Psoas muscle (tissue), 7 donors: ENCODE measurements at regions not wholly inside any gene's neighbourhood (a gene's known extent, or its start where the extent isn't known, plus 50 kb on each side); places are given as distances from the start of the nearest gene placed in this dataset.

Experiments
- ATAC-seq, 4 donors: fragments of 200-7000 bp; cut with Tn5 transposase; one replicate each; pipeline ENCODE4 v1.9.1; 2020; ENCODE audit warnings: moderate library complexity in 3 of 4, mild to moderate bottlenecking in 2 of 4
- DNase-seq, 2 donors: peaks; one replicate each; pipeline ENCODE4 v3.0.0-alpha.2; 2020
- H3K27ac ChIP-seq: fragments of 200-600 bp; one replicate; pipeline ENCODE4 v1.8.0; 2022
- H3K27me3 ChIP-seq, 3 donors: fragments of 200-600 bp in 1 of 3; one replicate each; pipeline versions ENCODE4 v1.6.1 to v1.8.0; 2013 to 2022; ENCODE audit warnings: low read length in 2 of 3, mild to moderate bottlenecking in 2 of 3, moderate library complexity in 1 of 3; ENCODE audit not compliant: insufficient read depth in 3 of 3
- H3K36me3 ChIP-seq, 2 donors: fragments of 200-600 bp in 1 of 2; one replicate each; pipeline versions ENCODE4 v1.6.1 to v1.8.0; 2013 to 2022; ENCODE audit warnings: low read depth in 1 of 2, mild to moderate bottlenecking in 1 of 2, moderate library complexity in 1 of 2; ENCODE audit not compliant: insufficient read depth in 1 of 2
- H3K4me1 ChIP-seq: fragments of 200-600 bp; one replicate; pipeline ENCODE4 v1.8.0; 2022
- H3K4me3 ChIP-seq: fragments of 200-600 bp; one replicate; pipeline ENCODE4 v1.8.0; 2022; ENCODE audit warnings: mild to moderate bottlenecking
- H3K9me3 ChIP-seq: fragments of 200-600 bp; one replicate; pipeline ENCODE4 v1.8.0; 2022
- CTCF ChIP-seq: fragments of 200-600 bp; IDR thresholded peaks from one replicate; pipeline ENCODE4 v1.8.0; 2022; ENCODE audit warnings: antibody characterized with exemption
- WGBS, 3 donors: extraction: QIAGEN DNeasy Blood & Tissue Kit; methylation state at CpG; one replicate each; pipeline versions ENCODE4 v1.1.6 to v1.1.7; 2013; 5-methylcytosine and 5-hydroxymethylcytosine counted together
- intact Hi-C, 2 donors: fragments of 100-400 bp; cut with DNase I; formaldehyde crosslinking; loops; one replicate each; pipeline versions ENCODE4 v1.11.0 to v1.14.2; 2022
- donor health status: healthy with polysubstance abuse.
- donor health status: DM: no; HTN: no; CAD: no; lungs with moderate emphysema.
- donor health status: Bipolar disorder and iron deficiency.
- donor health status: healthy.
- donor health status: DM: yes; HTN: yes; CAD: no.
- donor health status: DM: no; HTN: no; CAD: no.
- donor health status: DM: yes; HTN: yes; CAD: no.

DNA sequence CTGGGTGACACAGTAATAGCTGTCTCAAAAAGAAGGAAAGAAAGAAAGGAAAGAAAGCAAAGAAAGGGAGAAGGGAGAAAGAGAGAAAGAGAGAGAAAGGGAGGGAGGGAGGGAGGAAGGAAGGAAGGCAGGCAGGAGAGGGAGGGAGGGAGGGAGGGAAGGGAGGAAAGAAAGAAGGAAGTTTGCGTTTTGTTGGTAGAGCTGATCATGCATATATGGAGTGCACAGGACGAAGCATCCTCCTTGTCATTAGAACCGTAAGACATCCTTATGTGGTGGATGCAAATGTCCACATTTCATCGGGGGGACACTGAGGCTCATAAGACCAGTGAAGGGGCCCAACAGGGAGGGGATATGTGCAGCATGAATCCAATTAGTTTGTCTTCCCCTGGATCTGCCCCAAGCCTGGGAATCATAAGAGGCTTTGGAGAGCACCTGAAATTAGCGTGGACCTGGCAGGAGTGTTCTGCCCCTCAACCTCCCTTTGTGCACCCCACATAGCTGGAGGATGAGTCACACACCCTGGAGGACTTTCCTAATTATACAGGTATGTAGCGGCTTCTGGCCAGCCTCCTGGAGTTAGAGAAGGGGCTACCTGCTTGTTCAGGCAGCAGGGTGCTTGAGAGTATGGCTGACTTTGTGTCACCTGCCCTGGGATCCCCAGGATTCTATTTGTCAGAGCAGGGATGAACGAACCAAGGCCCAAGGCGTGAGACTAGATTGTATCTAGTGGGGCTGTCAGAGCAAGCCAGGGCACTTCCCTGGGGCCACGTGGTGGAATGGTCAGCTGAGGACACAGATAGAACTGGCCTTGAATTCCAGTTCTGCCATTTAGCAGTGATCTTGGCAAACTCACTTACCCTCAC lies 119.7 kb upstream of the CD82 start:
- no peak overlapping the region for H3K4me3 ChIP-seq
- intact Hi-C loops: no loop called here
- H3K27ac ChIP-seq: no peak overlapping the region
- no peaks in the 10 kb centered on the region for H3K9me3 ChIP-seq
- DNase-seq (no peak), ATAC-seq (no peak)
- peaks cover 0 to 5% (median 0%) of the 10 kb centered on the region in 3 donors for H3K27me3 ChIP-seq
- H3K4me1 ChIP-seq: no peaks in the 10 kb centered on the region
- H3K36me3 ChIP-seq: no peaks in the 10 kb centered on the region
- WGBS, 3 donors: 55 to 59% (median 55%) methylated on average over 9 of the region's 9 CpGs
- TF ChIP-seq CTCF: no peak

DNA sequence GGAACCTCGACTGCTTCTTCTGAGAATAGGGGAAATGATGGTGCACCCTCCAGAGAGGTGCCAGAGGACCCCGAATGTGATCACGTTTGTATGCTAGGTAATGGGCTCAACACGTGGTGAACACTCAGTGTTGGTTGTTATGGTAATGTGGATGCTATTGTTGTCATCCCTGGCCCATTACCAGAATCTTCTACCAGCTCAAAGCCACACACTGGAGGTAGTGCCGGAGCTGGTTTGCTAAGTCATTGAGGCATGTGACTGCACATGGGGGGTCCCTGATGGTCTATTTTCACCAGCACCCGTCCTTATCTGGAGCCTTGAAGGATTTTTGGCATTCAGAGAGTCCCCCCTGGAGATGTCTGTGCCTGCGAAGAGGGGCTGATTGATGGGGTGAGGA lies 119.1 kb upstream of the CD82 start:
- Histone ChIP-seq H3K9me3 (no peaks in the 10 kb centered on the region), H3K36me3 (no peaks in the 10 kb centered on the region), H3K27me3 (peaks cover 0 to 5% (median 0%) of the 10 kb centered on the region in 3 donors), H3K27ac (no peak overlapping the region), H3K4me1 (no peaks in the 10 kb centered on the region), H3K4me3 (no peak overlapping the region)
- DNase-seq: no peak
- 54 to 60% (median 60%) methylated on average over 7 of the region's 7 CpGs for WGBS, 3 donors
- no peak for TF ChIP-seq CTCF
- intact Hi-C loops: no loop called here
- no peak for ATAC-seq

DNA sequence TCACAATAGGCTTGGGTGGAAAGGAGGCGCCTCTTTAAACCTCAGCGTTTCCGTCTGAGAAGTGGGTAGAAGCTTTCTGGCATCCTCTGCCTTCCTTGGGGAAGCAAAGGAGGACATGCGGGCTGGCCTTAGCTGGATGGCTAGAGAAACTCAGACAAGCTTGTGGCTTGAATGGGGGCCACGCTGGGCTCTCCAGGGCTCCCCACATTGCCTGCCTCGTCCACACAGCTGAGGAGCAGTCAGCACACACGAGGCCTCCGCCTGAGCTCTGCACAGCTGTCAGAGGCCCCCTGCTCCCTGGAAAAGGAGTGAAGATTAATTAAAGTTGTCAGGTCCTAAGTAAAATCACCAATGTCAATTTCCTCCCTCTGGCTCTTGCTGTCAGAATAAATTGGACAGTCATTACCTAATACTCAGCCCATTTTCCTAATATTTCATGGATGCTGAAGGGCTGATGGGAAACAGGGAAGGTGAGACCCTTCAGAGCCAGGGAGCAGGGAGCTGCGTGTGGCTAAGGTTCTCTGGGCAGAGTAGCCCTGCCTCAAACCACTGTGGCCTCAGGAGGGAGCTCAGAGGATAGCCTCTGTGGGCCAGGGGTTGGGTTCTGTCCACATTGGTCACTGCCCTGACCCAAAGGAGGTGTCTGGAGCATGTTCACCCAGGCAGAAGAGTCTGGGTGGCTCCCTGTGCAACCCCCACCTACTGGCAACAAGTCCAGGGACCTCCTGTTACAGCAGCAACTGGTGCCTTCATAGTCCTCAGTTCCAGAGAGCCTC lies 118.3 kb upstream of the CD82 start:
- H3K4me3 ChIP-seq: no peak overlapping the region
- WGBS, 3 donors: 65 to 74% (median 72%) methylated on average over 9 of the region's 9 CpGs
- no peaks in the 10 kb centered on the region for H3K4me1 ChIP-seq
- no peak overlapping the region for H3K27ac ChIP-seq
- H3K36me3 ChIP-seq: no peaks in the 10 kb centered on the region
- peaks cover 0 to 5% (median 0%) of the 10 kb centered on the region in 3 donors for H3K27me3 ChIP-seq
- TF ChIP-seq CTCF: no peak
- ATAC-seq: no peak
- intact Hi-C loops: no loop called here
- no peaks in the 10 kb centered on the region for H3K9me3 ChIP-seq
- DNase-seq: no peak

GRCh38 chr11:44450295-44450932 lies 115.0 kb upstream of the CD82 start:
- DNase-seq (peak; percentile 17 to 64), ATAC-seq (peak in 1 of 4 donors; percentile 23)
- intact Hi-C loops: no loop called here
- H3K4me3 ChIP-seq: no peak overlapping the region
- H3K9me3 ChIP-seq: no peaks in the 10 kb centered on the region
- 60 to 66% (median 61%) methylated on average over 10 of the region's 10 CpGs for WGBS, 3 donors
- peaks cover 0 to 5% (median 0%) of the 10 kb centered on the region in 3 donors for H3K27me3 ChIP-seq
- H3K27ac ChIP-seq: no peak overlapping the region
- H3K36me3 ChIP-seq: no peaks in the 10 kb centered on the region
- no peak for TF ChIP-seq CTCF
- H3K4me1 ChIP-seq: no peaks in the 10 kb centered on the region
